ENCODE measurements at regions not wholly inside any gene's neighbourhood (a gene's known extent, or its start where the extent isn't known, plus 50 kb on each side); places are given as distances from the start of the nearest gene placed in this dataset.

DNA sequence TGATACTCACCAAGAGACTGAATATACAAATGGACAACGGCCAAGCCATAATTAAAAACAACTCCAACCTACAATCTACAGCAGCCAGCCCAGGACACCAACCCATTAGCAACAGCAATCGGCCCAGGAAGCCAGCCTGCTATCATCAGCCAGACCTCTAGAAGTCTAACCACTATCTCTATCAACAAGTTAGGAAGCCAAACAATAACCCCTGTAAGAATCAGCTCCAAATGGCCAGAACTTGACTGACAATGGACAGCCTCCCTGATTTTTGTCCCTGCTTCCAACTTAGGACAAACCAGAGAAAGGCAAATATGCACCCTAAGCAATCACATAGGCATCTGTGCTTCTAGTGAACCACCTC is 511.8 kb upstream of the JARID2 start:
- Histone ChIP-seq H4K20me1 (ENCODE audit: insufficient read depth, low read length) (no peaks in the 10 kb centered on the region), H3K79me2 (ENCODE audit: insufficient read depth, low read length) (no peaks in the 10 kb centered on the region), H3K27ac (ENCODE audit: low read depth, low read length) (peak overlapping the region; percentile 96), H3K4me3 (ENCODE audit: insufficient read depth, low read depth, low read length) (no peak overlapping the region), H2AFZ (ENCODE audit: low read depth, low read length) (no peak overlapping the region), H3K4me1 (ENCODE audit: insufficient read depth, low read length) (peaks cover 36% of the 10 kb centered on the region), H3K27me3 (ENCODE audit: insufficient read depth, low read length) (no peaks in the 10 kb centered on the region), H3K36me3 (ENCODE audit: insufficient read depth, low read length) (no peaks in the 10 kb centered on the region), H3K9me3 (ENCODE audit: insufficient read depth, low read depth, low read length) (no peaks in the 10 kb centered on the region), H3K4me2 (ENCODE audit: low read length) (peak overlapping the region; percentile 70), H3K9ac (ENCODE audit: low read length) (peak overlapping the region; percentile 80)
- DNase-seq (ENCODE audit: low read depth) (no peak), FAIRE-seq (no peak)
- H3K27me3 Mint-ChIP-seq (ENCODE audit: low read depth, unreplicated experiment) = no peaks in the 10 kb centered on the region
- H3K36me3 Mint-ChIP-seq (ENCODE audit: low read depth, unreplicated experiment) = peaks cover under 1% of the 10 kb centered on the region
- no peak overlapping the region for H3K4me3 Mint-ChIP-seq (ENCODE audit: unreplicated experiment)
- no peaks in the 10 kb centered on the region for H3K9me3 Mint-ChIP-seq (ENCODE audit: unreplicated experiment)
- TF ChIP-seq CTCF (IDR thresholded peaks at IDR 0.05; ENCODE audit: insufficient read depth, low read depth, low read length) (no peak), EZH2 (IDR thresholded peaks at IDR 0.05; ENCODE audit: insufficient read depth, low read length) (no peak)
- H3K4me1 Mint-ChIP-seq (ENCODE audit: low read depth, unreplicated experiment) = peaks cover 32% of the 10 kb centered on the region
- H3K27ac Mint-ChIP-seq (ENCODE audit: unreplicated experiment) = peak overlapping the region; percentile 79

- no peaks in the 10 kb centered on the region for H3K9me3 Mint-ChIP-seq (ENCODE audit: unreplicated experiment)
- Histone ChIP-seq H3K27me3 (ENCODE audit: insufficient read depth, low read length) (no peaks in the 10 kb centered on the region), H2AFZ (ENCODE audit: low read depth, low read length) (no peak overlapping the region), H4K20me1 (ENCODE audit: insufficient read depth, low read length) (no peaks in the 10 kb centered on the region), H3K36me3 (ENCODE audit: insufficient read depth, low read length) (no peaks in the 10 kb centered on the region), H3K4me2 (ENCODE audit: low read length) (peak overlapping the region; percentile 70), H3K9me3 (ENCODE audit: insufficient read depth, low read depth, low read length) (no peaks in the 10 kb centered on the region), H3K79me2 (ENCODE audit: insufficient read depth, low read length) (no peaks in the 10 kb centered on the region), H3K4me3 (ENCODE audit: insufficient read depth, low read depth, low read length) (no peak overlapping the region), H3K9ac (ENCODE audit: low read length) (peak overlapping the region; percentile 80), H3K4me1 (ENCODE audit: insufficient read depth, low read length) (peaks cover 36% of the 10 kb centered on the region), H3K27ac (ENCODE audit: low read depth, low read length) (peak overlapping the region; percentile 96)
- H3K36me3 Mint-ChIP-seq (ENCODE audit: low read depth, unreplicated experiment) = peaks cover 2% of the 10 kb centered on the region
- peak; percentile 98 for DNase-seq (ENCODE audit: low read depth)
- H3K4me1 Mint-ChIP-seq (ENCODE audit: low read depth, unreplicated experiment) = peaks cover 32% of the 10 kb centered on the region
- no peak overlapping the region for H3K4me3 Mint-ChIP-seq (ENCODE audit: unreplicated experiment)
- peak overlapping the region; percentile 79 for H3K27ac Mint-ChIP-seq (ENCODE audit: unreplicated experiment)
- no peak for TF ChIP-seq CTCF (IDR thresholded peaks at IDR 0.05; ENCODE audit: insufficient read depth, low read depth, low read length)
- no peak for TF ChIP-seq EZH2 (IDR thresholded peaks at IDR 0.05; ENCODE audit: insufficient read depth, low read length)
- FAIRE-seq = peak; percentile 65
- H3K27me3 Mint-ChIP-seq (ENCODE audit: low read depth, unreplicated experiment) = no peaks in the 10 kb centered on the region
Measured at GRCh38 chr6:14734416-14735340, 511.2 kb upstream of the JARID2 start.

DNA sequence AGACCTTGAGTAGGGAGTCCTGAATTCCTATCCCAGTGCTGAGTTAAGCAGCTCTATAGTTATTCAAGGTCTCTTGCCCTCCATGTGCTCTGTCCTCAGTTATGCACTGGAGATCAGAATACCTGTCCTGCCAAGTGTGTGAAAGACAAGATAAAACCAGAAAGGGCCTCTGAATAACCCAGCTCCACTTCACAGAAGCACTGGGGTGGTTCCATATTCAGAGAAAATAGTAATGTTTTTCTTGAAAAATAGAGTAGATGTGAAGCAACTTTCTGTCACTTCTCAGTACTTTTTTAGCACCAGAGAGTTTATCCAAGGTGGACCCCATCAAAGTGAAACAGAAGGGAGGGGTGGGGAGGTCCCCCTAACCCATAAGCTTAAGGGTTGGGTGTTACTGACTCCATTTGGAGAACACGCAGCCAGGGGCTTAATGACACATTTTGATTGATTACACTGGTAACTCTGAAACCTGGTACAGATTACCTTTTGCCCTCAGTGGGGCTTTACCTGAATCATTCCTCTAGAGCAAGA is 509.8 kb upstream of the JARID2 start:
- H3K4me3 ChIP-seq (ENCODE audit: insufficient read depth, low read depth, low read length) = no peak overlapping the region
- H3K9me3 ChIP-seq (ENCODE audit: insufficient read depth, low read depth, low read length) = no peaks in the 10 kb centered on the region
- no peaks in the 10 kb centered on the region for H3K36me3 ChIP-seq (ENCODE audit: insufficient read depth, low read length)
- H3K27ac ChIP-seq (ENCODE audit: low read depth, low read length) = peak overlapping the region; percentile 96
- no peak overlapping the region for H3K9ac ChIP-seq (ENCODE audit: low read length)
- H3K4me1 ChIP-seq (ENCODE audit: insufficient read depth, low read length) = peaks cover 36% of the 10 kb centered on the region
- H3K27me3 Mint-ChIP-seq (ENCODE audit: low read depth, unreplicated experiment) = no peaks in the 10 kb centered on the region
- peaks cover 32% of the 10 kb centered on the region for H3K4me1 Mint-ChIP-seq (ENCODE audit: low read depth, unreplicated experiment)
- peaks cover 3% of the 10 kb centered on the region for H3K36me3 Mint-ChIP-seq (ENCODE audit: low read depth, unreplicated experiment)
- DNase-seq (ENCODE audit: low read depth) = no peak
- H3K4me2 ChIP-seq (ENCODE audit: low read length) = no peak overlapping the region
- H3K27ac Mint-ChIP-seq (ENCODE audit: unreplicated experiment) = no peak overlapping the region
- no peak overlapping the region for H3K4me3 Mint-ChIP-seq (ENCODE audit: unreplicated experiment)
- H3K9me3 Mint-ChIP-seq (ENCODE audit: unreplicated experiment) = no peaks in the 10 kb centered on the region
- H2AFZ ChIP-seq (ENCODE audit: low read depth, low read length) = no peak overlapping the region
- no peaks in the 10 kb centered on the region for H3K79me2 ChIP-seq (ENCODE audit: insufficient read depth, low read length)
- no peak for FAIRE-seq
- TF ChIP-seq EZH2 (IDR thresholded peaks at IDR 0.05; ENCODE audit: insufficient read depth, low read length) (no peak), CTCF (IDR thresholded peaks at IDR 0.05; ENCODE audit: insufficient read depth, low read depth, low read length) (no peak)
- no peaks in the 10 kb centered on the region for H3K27me3 ChIP-seq (ENCODE audit: insufficient read depth, low read length)
- no peaks in the 10 kb centered on the region for H4K20me1 ChIP-seq (ENCODE audit: insufficient read depth, low read length)
